ENCODE measurements at regions not wholly inside any gene's neighbourhood (a gene's known extent, or its start where the extent isn't known, plus 50 kb on each side); places are given as distances from the start of the nearest gene placed in this dataset.
A peak's percentile ranks its signal among the peaks of the same experiment; 100 is the strongest.

DNA sequence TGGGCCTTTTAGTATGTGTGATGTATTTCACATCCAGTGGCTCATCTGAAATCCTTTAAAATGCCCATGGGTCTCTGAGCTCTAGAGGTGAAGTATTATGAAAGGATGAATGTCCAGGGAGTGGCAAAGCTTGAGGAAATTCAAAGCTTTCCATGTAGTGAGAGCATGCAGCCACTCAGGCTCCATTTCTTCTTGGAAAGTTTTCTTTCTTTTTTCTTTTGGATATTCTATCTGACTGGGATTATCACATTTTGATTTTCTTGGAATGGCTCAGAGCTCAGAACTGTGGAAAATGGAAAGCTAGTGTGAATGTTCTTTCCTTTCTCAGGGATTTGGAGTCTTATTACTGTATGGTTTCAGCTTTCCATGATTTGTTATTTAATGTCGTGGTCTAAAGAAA lies 397.4 kb downstream of the CD109 start:
- TF ChIP-seq, protein P1, sequence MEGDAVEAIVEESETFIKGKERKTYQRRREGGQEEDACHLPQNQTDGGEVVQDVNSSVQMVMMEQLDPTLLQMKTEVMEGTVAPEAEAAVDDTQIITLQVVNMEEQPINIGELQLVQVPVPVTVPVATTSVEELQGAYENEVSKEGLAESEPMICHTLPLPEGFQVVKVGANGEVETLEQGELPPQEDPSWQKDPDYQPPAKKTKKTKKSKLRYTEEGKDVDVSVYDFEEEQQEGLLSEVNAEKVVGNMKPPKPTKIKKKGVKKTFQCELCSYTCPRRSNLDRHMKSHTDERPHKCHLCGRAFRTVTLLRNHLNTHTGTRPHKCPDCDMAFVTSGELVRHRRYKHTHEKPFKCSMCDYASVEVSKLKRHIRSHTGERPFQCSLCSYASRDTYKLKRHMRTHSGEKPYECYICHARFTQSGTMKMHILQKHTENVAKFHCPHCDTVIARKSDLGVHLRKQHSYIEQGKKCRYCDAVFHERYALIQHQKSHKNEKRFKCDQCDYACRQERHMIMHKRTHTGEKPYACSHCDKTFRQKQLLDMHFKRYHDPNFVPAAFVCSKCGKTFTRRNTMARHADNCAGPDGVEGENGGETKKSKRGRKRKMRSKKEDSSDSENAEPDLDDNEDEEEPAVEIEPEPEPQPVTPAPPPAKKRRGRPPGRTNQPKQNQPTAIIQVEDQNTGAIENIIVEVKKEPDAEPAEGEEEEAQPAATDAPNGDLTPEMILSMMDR (IDR thresholded peaks at IDR 0.05; ENCODE audit: control insufficient read depth, extremely low read depth, insufficient read depth), result no peak
- no peak for DNase-seq (ENCODE audit: low read depth)
- no peak overlapping the region for H3K4me3 ChIP-seq (ENCODE audit: low read depth, low read length)

DNA sequence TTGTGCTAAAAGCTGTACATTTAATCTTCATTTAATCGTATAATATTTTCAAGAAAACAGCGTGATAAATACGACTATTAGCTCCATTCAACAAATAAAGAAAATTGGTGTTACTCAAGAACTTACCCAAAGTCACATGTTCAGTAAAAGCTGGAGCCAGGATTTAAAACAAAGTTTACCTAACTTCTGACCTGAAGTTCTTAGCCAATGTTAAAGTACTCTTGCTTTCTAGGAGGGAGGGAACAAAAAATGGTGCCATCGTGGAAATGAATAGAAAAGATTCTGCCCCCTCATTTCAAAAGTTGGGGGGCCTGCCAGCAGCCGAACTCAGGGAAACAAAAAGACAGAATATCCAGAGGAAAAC lies 395.8 kb downstream of the CD109 start:
- TF ChIP-seq, protein P1 (IDR thresholded peaks at IDR 0.05; ENCODE audit: control insufficient read depth, extremely low read depth, insufficient read depth), result no peak
- DNase-seq (ENCODE audit: low read depth), result no peak
- H3K4me3 ChIP-seq (ENCODE audit: low read depth, low read length), result no peak overlapping the region

DNA sequence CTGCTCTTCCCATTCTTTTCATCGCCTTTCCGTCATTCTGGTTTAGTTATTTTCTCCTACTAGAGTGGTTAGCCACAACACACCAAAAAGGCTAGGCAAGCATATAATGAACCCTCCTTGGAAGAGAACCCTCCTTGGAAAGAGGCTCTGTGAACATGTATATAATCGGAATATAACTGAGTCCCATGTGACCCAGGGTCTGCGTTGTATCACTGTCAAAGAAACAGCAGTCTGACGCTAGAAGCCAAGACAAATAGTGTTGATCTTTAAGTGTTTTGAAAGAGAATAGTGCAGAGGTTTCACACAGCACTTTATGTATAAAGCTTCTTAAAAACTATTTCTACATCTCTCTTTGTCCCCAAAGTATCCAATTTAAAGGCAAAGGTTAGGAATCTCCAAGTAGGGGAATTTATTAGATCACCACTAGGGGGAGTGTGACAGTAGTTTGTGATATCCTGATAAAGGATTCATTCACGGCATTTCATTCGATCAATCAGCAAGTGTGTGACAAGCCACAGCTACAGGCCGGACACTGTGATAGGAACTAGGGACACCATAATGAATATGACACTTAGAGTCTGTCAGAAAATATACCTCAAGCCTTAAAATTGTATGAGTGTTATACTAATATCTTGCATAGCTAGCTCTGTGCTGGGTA lies 395.3 kb downstream of the CD109 start:
- no peak overlapping the region for H3K4me3 ChIP-seq (ENCODE audit: low read depth, low read length)
- peak; percentile 1 for DNase-seq (ENCODE audit: low read depth)
- TF ChIP-seq, protein P1 (IDR thresholded peaks at IDR 0.05; ENCODE audit: control insufficient read depth, extremely low read depth, insufficient read depth), result peak; percentile 56

DNA sequence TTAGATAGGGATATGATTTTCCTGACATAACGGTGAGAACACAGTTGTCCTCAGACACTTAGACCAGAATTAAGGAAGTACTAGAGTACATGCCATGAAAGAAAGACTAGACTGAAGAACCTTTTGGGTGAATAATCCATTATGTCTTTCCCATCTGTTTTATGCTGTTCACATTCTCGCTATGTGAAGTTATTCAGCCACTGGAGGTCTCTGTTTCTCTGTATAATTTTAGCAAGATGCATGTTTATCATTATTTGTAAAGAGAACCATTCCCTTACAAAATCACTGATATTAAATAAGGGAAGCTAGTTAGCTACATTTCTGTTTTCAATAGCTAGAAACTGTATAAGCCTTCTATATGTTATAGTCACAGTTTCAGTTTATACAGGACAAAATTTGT lies 391.9 kb downstream of the CD109 start:
- H3K4me3 ChIP-seq (ENCODE audit: low read depth, low read length), result no peak overlapping the region
- TF ChIP-seq, protein P1 (IDR thresholded peaks at IDR 0.05; ENCODE audit: control insufficient read depth, extremely low read depth, insufficient read depth), result peak; percentile 32; the same call in 1 of the 2 replicates
- DNase-seq (ENCODE audit: low read depth), result no peak

DNA sequence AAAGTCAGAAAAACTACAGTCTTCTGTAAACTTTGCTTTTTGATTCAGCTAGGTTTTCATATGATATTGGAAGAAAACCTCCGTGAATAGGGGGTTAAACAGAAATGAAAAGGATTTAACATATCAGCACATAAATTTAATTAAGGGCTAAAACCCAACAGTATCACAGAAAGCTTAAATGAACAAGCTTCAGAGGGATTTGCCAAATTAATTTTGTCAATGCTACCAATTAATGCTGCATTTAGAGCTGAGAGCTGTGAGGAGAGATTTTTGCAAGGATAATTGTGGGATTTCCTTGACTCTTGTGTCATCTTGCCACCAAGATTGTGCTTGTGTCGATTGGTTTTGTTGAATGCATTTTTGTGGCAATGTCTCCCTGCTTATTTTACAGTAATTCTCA lies 379.9 kb downstream of the CD109 start:
- TF ChIP-seq, protein P1 (IDR thresholded peaks at IDR 0.05; ENCODE audit: control insufficient read depth, extremely low read depth, insufficient read depth), result no peak

DNA sequence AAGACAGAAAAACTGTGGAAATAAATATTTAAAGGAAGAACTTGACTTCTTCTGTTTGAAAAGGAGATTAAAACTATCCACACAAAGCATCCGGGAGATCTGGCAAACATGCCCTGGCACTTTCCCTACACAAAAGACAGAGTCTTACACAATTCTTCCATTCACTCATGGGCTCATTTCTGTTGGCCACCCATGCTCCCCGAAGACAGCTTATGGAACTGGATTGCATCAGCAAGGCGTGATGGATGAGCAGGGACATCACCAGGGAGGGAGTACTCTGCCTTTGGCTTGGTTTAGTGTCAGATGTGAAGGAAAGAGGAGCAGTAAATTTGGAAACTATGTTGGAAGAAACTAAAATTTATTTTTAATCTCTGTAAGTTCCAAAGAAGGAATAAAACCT lies 379.3 kb downstream of the CD109 start:
- H3K4me3 ChIP-seq (ENCODE audit: low read depth, low read length), result no peak overlapping the region
- no peak for DNase-seq (ENCODE audit: low read depth)
- TF ChIP-seq, protein P1 (IDR thresholded peaks at IDR 0.05; ENCODE audit: control insufficient read depth, extremely low read depth, insufficient read depth), result no peak

More for the DNA sequence above, 379.9 kb downstream of the CD109 start:
- no peak overlapping the region for H3K4me3 ChIP-seq (ENCODE audit: low read depth, low read length)
- DNase-seq (ENCODE audit: low read depth), result no peak

DNA sequence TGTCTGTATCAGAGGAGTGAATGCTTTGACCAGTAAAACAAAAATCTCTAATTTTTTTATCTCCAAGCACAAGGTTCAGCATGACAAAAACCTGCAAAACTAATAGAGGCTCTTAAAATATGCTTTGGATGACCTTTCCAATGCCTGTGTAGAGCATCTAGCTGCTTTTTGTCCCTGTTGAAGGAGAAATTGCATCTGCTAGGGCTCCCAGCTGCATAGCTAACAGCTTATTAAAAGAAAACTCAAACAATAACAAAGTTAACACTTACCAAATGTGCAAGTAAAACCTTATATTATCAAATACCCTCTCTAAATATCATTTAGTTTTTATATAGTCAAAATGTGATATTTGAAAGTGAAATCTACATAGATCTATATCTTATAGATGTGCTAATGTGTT lies 378.6 kb downstream of the CD109 start:
- no peak overlapping the region for H3K4me3 ChIP-seq (ENCODE audit: low read depth, low read length)
- TF ChIP-seq, protein P1 (IDR thresholded peaks at IDR 0.05; ENCODE audit: control insufficient read depth, extremely low read depth, insufficient read depth), result no peak
- DNase-seq (ENCODE audit: low read depth), result no peak
